GM19239 (cell line): ENCODE measurements at regions not wholly inside any gene's neighbourhood (a gene's known extent, or its start where the extent isn't known, plus 50 kb on each side); places are given as distances from the start of the nearest gene placed in this dataset.

Experiments used
- DNase-seq: peaks from one replicate; pipeline ENCODE4 v3.0.0; 2011; ENCODE audit warnings: low spot score; ENCODE audit not compliant: insufficient read length
- FAIRE-seq: peaks from 2 replicates; lab custom pipeline; 2011; peaks lifted over from hg19 to GRCh38; lab: Jason Lieb, UNC

GRCh38 chr14:95418858-95419257 is 97.6 kb downstream of the SYNE3 start:
- DNase-seq (no peak), FAIRE-seq (no peak)

GRCh38 chr14:95417492-95417891 is 97.8 kb upstream of the CLMN start:
- no peak for FAIRE-seq

GRCh38 chr14:95415993-95416392 is 96.3 kb upstream of the CLMN start:
- no peak for DNase-seq
- FAIRE-seq: no peak

More at GRCh38 chr14:95417492-95417891, 97.8 kb upstream of the CLMN start:
- DNase-seq: no peak

- FAIRE-seq (no peak), DNase-seq (no peak)
Measured at GRCh38 chr14:95413289-95414215, 93.8 kb upstream of the CLMN start.

- FAIRE-seq: no peak
Measured at GRCh38 chr14:95410838-95411237, 91.1 kb upstream of the CLMN start.

GRCh38 chr14:95409477-95410272 is 90.0 kb upstream of the CLMN start:
- DNase-seq: no peak
- no peak for FAIRE-seq

More at GRCh38 chr14:95410838-95411237, 91.1 kb upstream of the CLMN start:
- DNase-seq: no peak

- FAIRE-seq: no peak
Measured at GRCh38 chr14:95408731-95409476, 89.2 kb upstream of the CLMN start.

GRCh38 chr14:95407354-95407753 is 87.6 kb upstream of the CLMN start:
- FAIRE-seq (no peak), DNase-seq (no peak)

More at GRCh38 chr14:95408731-95409476, 89.2 kb upstream of the CLMN start:
- no peak for DNase-seq

GRCh38 chr14:95406756-95407277 is 87.1 kb upstream of the CLMN start:
- FAIRE-seq (no peak), DNase-seq (no peak)

- no peak for DNase-seq
- no peak for FAIRE-seq
Measured at GRCh38 chr14:95404583-95404982, 84.9 kb upstream of the CLMN start.

- no peak for FAIRE-seq
- DNase-seq: no peak
Measured at GRCh38 chr14:95402578-95402977, 82.9 kb upstream of the CLMN start.

- FAIRE-seq: no peak
- DNase-seq: no peak
Measured at GRCh38 chr14:95402176-95402575, 82.5 kb upstream of the CLMN start.

- DNase-seq (no peak), FAIRE-seq (no peak)
Measured at GRCh38 chr14:95398630-95399547, 79.2 kb upstream of the CLMN start.

GRCh38 chr14:95397325-95397724 is 77.6 kb upstream of the CLMN start:
- FAIRE-seq (no peak), DNase-seq (no peak)

- DNase-seq: no peak
- no peak for FAIRE-seq
Measured at GRCh38 chr14:95396221-95396620, 76.5 kb upstream of the CLMN start.

GRCh38 chr14:95395098-95395737 is 75.5 kb upstream of the CLMN start:
- DNase-seq (no peak), FAIRE-seq (no peak)

GRCh38 chr14:95394297-95395097 is 74.8 kb upstream of the CLMN start:
- no peak for FAIRE-seq
- DNase-seq: no peak

- DNase-seq: no peak
- FAIRE-seq: no peak
Measured at GRCh38 chr14:95392841-95393240, 73.1 kb upstream of the CLMN start.
